Transverse colon (tissue), 4 donors: ENCODE measurements at regions not wholly inside any gene's neighbourhood (a gene's known extent, or its start where the extent isn't known, plus 50 kb on each side); places are given as distances from the start of the nearest gene placed in this dataset.
"Not testable (repeated sequence)": the region's sequence is repeated elsewhere in the genome, so short reads cannot be mapped to it uniquely, and the experiment has no call there.

Source experiments
- CTCF ChIP-seq, 5 experiments: fragments of 200-600 bp in 3 of 5; fragments of 450-650 bp in 2 of 5; sonication (generic) in 3 of 5; IDR thresholded peaks; 1 replicate in 2 of 5; 2 replicates in 3 of 5; pipeline ENCODE4 v1.5.1; 2016 to 2017; ENCODE audit warnings: antibody characterized with exemption in 5 of 5, inconsistent platforms in 3 of 5, mild to moderate bottlenecking in 2 of 5, moderate library complexity in 1 of 5
- EP300 ChIP-seq: sonication (generic); formaldehyde crosslinking; IDR thresholded peaks from one replicate; pipeline ENCODE4 v1.6.1; 2017; ENCODE audit warnings: antibody characterized with exemption, low read depth
- POLR2AphosphoS5 ChIP-seq, 3 donors: sonication (generic); formaldehyde crosslinking; IDR thresholded peaks; one replicate each; pipeline ENCODE4 v1.6.1; 2016; ENCODE audit warnings: antibody characterized with exemption in 3 of 3

GRCh38 chr12:74403221-74403470 lies 134.5 kb upstream of the ATXN7L3B start:
- TF ChIP-seq CTCF (IDR thresholded peaks at IDR 0.05); POLR2AphosphoS5 (IDR thresholded peaks at IDR 0.05); EP300: not testable (repeated sequence)
